ENCODE measurements at regions not wholly inside any gene's neighbourhood (a gene's known extent, or its start where the extent isn't known, plus 50 kb on each side); places are given as distances from the start of the nearest gene placed in this dataset.

- no peaks in the 10 kb centered on the region for H3K9me3 ChIP-seq (ENCODE audit: control insufficient read depth in 4 of 4, low read length in 3 of 4)
- peaks cover 0 to 3% (median 0%) of the 10 kb centered on the region in 4 donors for H3K27me3 ChIP-seq (ENCODE audit: control insufficient read depth in 4 of 4, insufficient read depth in 4 of 4, low read length in 3 of 4)
- TF ChIP-seq FOXA2 (IDR thresholded peaks at IDR 0.05), result no peak
- no peak for TF ChIP-seq FOXA1 (IDR thresholded peaks at IDR 0.05)
- no peak for TF ChIP-seq RXRA (IDR thresholded peaks at IDR 0.05)
- no peak for TF ChIP-seq SP1 (IDR thresholded peaks at IDR 0.05)
- TF ChIP-seq HNF4A (conservative IDR thresholded peaks at IDR 0.05), result no peak
- TF ChIP-seq GABPA (IDR thresholded peaks at IDR 0.05 in 1 of 2, conservative IDR thresholded peaks at IDR 0.05 in 1 of 2), result no peak
- no peak for TF ChIP-seq ATF3 (IDR thresholded peaks at IDR 0.05)
- TF ChIP-seq, protein P1, sequence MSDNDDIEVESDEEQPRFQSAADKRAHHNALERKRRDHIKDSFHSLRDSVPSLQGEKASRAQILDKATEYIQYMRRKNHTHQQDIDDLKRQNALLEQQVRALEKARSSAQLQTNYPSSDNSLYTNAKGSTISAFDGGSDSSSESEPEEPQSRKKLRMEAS (IDR thresholded peaks at IDR 0.05), result no peak
- TF ChIP-seq, protein P2, sequence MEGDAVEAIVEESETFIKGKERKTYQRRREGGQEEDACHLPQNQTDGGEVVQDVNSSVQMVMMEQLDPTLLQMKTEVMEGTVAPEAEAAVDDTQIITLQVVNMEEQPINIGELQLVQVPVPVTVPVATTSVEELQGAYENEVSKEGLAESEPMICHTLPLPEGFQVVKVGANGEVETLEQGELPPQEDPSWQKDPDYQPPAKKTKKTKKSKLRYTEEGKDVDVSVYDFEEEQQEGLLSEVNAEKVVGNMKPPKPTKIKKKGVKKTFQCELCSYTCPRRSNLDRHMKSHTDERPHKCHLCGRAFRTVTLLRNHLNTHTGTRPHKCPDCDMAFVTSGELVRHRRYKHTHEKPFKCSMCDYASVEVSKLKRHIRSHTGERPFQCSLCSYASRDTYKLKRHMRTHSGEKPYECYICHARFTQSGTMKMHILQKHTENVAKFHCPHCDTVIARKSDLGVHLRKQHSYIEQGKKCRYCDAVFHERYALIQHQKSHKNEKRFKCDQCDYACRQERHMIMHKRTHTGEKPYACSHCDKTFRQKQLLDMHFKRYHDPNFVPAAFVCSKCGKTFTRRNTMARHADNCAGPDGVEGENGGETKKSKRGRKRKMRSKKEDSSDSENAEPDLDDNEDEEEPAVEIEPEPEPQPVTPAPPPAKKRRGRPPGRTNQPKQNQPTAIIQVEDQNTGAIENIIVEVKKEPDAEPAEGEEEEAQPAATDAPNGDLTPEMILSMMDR (IDR thresholded peaks at IDR 0.05; ENCODE audit: low read depth, low read length, missing input control), result no peak
- TF ChIP-seq, protein P3, sequence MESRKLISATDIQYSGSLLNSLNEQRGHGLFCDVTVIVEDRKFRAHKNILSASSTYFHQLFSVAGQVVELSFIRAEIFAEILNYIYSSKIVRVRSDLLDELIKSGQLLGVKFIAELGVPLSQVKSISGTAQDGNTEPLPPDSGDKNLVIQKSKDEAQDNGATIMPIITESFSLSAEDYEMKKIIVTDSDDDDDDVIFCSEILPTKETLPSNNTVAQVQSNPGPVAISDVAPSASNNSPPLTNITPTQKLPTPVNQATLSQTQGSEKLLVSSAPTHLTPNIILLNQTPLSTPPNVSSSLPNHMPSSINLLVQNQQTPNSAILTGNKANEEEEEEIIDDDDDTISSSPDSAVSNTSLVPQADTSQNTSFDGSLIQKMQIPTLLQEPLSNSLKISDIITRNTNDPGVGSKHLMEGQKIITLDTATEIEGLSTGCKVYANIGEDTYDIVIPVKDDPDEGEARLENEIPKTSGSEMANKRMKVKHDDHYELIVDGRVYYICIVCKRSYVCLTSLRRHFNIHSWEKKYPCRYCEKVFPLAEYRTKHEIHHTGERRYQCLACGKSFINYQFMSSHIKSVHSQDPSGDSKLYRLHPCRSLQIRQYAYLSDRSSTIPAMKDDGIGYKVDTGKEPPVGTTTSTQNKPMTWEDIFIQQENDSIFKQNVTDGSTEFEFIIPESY (IDR thresholded peaks at IDR 0.05), result no peak
- TF ChIP-seq NR2F2 (IDR thresholded peaks at IDR 0.05), result no peak
- no peak for TF ChIP-seq RAD21 (IDR thresholded peaks at IDR 0.05)
- TF ChIP-seq YY1 (IDR thresholded peaks at IDR 0.05), result no peak
- TF ChIP-seq, protein P4, sequence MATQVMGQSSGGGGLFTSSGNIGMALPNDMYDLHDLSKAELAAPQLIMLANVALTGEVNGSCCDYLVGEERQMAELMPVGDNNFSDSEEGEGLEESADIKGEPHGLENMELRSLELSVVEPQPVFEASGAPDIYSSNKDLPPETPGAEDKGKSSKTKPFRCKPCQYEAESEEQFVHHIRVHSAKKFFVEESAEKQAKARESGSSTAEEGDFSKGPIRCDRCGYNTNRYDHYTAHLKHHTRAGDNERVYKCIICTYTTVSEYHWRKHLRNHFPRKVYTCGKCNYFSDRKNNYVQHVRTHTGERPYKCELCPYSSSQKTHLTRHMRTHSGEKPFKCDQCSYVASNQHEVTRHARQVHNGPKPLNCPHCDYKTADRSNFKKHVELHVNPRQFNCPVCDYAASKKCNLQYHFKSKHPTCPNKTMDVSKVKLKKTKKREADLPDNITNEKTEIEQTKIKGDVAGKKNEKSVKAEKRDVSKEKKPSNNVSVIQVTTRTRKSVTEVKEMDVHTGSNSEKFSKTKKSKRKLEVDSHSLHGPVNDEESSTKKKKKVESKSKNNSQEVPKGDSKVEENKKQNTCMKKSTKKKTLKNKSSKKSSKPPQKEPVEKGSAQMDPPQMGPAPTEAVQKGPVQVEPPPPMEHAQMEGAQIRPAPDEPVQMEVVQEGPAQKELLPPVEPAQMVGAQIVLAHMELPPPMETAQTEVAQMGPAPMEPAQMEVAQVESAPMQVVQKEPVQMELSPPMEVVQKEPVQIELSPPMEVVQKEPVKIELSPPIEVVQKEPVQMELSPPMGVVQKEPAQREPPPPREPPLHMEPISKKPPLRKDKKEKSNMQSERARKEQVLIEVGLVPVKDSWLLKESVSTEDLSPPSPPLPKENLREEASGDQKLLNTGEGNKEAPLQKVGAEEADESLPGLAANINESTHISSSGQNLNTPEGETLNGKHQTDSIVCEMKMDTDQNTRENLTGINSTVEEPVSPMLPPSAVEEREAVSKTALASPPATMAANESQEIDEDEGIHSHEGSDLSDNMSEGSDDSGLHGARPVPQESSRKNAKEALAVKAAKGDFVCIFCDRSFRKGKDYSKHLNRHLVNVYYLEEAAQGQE (IDR thresholded peaks at IDR 0.05), result no peak
- no peak for TF ChIP-seq JUND (IDR thresholded peaks at IDR 0.05)
- H3K9ac ChIP-seq (ENCODE audit: low read depth in 1 of 2, low read length in 2 of 2), result no peak overlapping the region
- 68% methylated on average over 3 of the region's 3 CpGs for WGBS
- peaks cover 0 to 2% (median 0%) of the 10 kb centered on the region in 4 donors for H3K4me1 ChIP-seq (ENCODE audit: control insufficient read depth in 4 of 4, insufficient read depth in 4 of 4, low read length in 3 of 4)
- DNase-seq (ENCODE audit: low spot score), result no peak
- no peaks in the 10 kb centered on the region for H3K36me3 ChIP-seq (ENCODE audit: control insufficient read depth in 4 of 4, insufficient read depth in 3 of 4, low read depth in 1 of 4, low read length in 3 of 4)
- H3K27ac ChIP-seq (ENCODE audit: low read depth in 1 of 2, low read length in 2 of 2), result no peak overlapping the region
- no peak overlapping the region for H3K4me3 ChIP-seq (ENCODE audit: low read depth in 1 of 3, low read length in 3 of 3)
Observed at GRCh38 chr7:137130751-137131158, 212.8 kb downstream of the PTN start.

DNA sequence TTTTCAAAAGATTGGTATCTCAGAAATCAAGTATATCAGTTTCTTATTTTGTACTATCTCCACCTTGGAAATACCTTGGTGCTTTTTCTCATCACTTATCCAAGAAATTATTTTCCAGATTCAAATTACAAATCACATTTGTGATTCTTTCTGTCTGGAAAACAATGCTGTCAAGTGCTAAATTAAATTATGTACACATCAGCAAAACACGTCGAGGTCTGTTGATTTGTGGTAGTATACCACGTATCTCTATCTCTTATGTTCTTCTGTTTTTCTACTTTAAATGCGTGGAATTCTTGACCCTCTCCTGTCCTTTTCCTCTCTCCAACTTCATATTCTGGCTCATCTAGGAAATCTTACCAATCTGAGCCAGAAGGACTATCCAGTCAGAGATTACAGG, 214.5 kb downstream of the PTN start:
- Histone ChIP-seq H3K36me3 (ENCODE audit: control insufficient read depth in 4 of 4, insufficient read depth in 3 of 4, low read depth in 1 of 4, low read length in 3 of 4) (no peaks in the 10 kb centered on the region), H3K4me3 (ENCODE audit: low read depth in 1 of 3, low read length in 3 of 3) (no peak overlapping the region), H3K4me1 (ENCODE audit: control insufficient read depth in 4 of 4, insufficient read depth in 4 of 4, low read length in 3 of 4) (peaks cover 0 to 2% (median 0%) of the 10 kb centered on the region in 4 donors), H3K9me3 (ENCODE audit: control insufficient read depth in 4 of 4, low read length in 3 of 4) (no peaks in the 10 kb centered on the region), H3K9ac (ENCODE audit: low read depth in 1 of 2, low read length in 2 of 2) (no peak overlapping the region), H3K27me3 (ENCODE audit: control insufficient read depth in 4 of 4, insufficient read depth in 4 of 4, low read length in 3 of 4) (peaks cover 0 to 3% (median 0%) of the 10 kb centered on the region in 4 donors), H3K27ac (ENCODE audit: low read depth in 1 of 2, low read length in 2 of 2) (no peak overlapping the region)
- DNase-seq (ENCODE audit: low spot score), result no peak
- WGBS, result 74% methylated on average over 4 of the region's 4 CpGs
- no peak for TF ChIP-seq HNF4G (IDR thresholded peaks at IDR 0.05)
- TF ChIP-seq GABPA (IDR thresholded peaks at IDR 0.05 in 1 of 2, conservative IDR thresholded peaks at IDR 0.05 in 1 of 2), result no peak
- no peak for TF ChIP-seq RXRA (IDR thresholded peaks at IDR 0.05)

All from liver (tissue), 8 donors.